Thyroid gland (tissue), 4 donors: ENCODE measurements at regions not wholly inside any gene's neighbourhood (a gene's known extent, or its start where the extent isn't known, plus 50 kb on each side); places are given as distances from the start of the nearest gene placed in this dataset.

Experiments
- POLR2A ChIP-seq, 2 donors: fragments of 450-650 bp; IDR thresholded peaks; one replicate each; pipeline ENCODE4 v1.6.1; 2017; ENCODE audit warnings: antibody characterized with exemption in 2 of 2, mild to moderate bottlenecking in 2 of 2, moderate library complexity in 1 of 2
- TF ChIP-seq, protein P1 (sequence below), 6 experiments: fragments of 200-600 bp in 3 of 6; fragments of 450-650 bp in 3 of 6; sonication (generic) in 3 of 6; IDR thresholded peaks; one replicate each; pipeline ENCODE4 v1.5.1; 2016 to 2019; ENCODE audit warnings: antibody characterized with exemption in 6 of 6, mild to moderate bottlenecking in 2 of 6, inconsistent platforms in 1 of 6, moderate library complexity in 1 of 6

DNA sequence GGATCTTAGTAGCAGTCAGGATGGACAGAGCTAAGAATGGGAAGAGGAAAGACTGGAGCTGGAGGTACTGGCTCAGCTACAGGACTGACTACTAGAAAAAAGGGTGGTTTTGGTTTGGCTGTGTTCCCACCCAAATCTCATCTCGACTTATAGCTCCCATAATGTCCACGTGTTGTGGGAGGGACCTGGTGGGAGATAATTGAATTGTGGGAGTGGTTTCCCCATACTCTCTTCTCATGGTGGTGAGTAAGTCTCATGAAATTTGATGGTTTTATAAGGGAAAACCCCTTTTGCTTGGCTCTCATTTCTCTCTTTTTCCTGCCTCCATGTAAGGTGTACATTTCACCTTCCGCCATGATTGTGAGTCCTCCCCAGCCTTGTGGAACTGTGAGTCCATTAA, 466.5 kb upstream of the DEPDC1 start:
- TF ChIP-seq, protein P1, sequence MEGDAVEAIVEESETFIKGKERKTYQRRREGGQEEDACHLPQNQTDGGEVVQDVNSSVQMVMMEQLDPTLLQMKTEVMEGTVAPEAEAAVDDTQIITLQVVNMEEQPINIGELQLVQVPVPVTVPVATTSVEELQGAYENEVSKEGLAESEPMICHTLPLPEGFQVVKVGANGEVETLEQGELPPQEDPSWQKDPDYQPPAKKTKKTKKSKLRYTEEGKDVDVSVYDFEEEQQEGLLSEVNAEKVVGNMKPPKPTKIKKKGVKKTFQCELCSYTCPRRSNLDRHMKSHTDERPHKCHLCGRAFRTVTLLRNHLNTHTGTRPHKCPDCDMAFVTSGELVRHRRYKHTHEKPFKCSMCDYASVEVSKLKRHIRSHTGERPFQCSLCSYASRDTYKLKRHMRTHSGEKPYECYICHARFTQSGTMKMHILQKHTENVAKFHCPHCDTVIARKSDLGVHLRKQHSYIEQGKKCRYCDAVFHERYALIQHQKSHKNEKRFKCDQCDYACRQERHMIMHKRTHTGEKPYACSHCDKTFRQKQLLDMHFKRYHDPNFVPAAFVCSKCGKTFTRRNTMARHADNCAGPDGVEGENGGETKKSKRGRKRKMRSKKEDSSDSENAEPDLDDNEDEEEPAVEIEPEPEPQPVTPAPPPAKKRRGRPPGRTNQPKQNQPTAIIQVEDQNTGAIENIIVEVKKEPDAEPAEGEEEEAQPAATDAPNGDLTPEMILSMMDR (IDR thresholded peaks at IDR 0.05): no peak
- no peak for TF ChIP-seq POLR2A (IDR thresholded peaks at IDR 0.05)
